CD4-positive, alpha-beta memory T cell (primary cell): ENCODE measurements at regions not wholly inside any gene's neighbourhood (a gene's known extent, or its start where the extent isn't known, plus 50 kb on each side); places are given as distances from the start of the nearest gene placed in this dataset.

Source experiments
- CTCF ChIA-PET: fragments of 350-600 bp; sonication (Branson Sonifier 250); formaldehyde crosslinking; loops from one replicate; lab custom pipeline; 2021; ENCODE audit warnings: inconsistent platforms; ENCODE audit not compliant: partially characterized antibody; lab: Charles Lee
- POLR2A ChIA-PET: fragments of 350-600 bp; sonication (Branson Sonifier 250); formaldehyde crosslinking; loops from one replicate; lab custom pipeline; 2021; ENCODE audit not compliant: partially characterized antibody; lab: Charles Lee
- DNase-seq, 5 donors: peaks; one replicate each; pipeline versions ENCODE4 v3.0.0 to v3.0.0-alpha.2; 2020 to 2022; ENCODE audit warnings: mixed read lengths in 1 of 5
- H3K27ac ChIP-seq: one replicate; pipeline ENCODE4 v1.7.0; 2013; ENCODE audit warnings: low read depth, low read length
- H3K27me3 ChIP-seq: 2 replicates; pipeline ENCODE4 v1.7.0; 2013; ENCODE audit warnings: mild to moderate bottlenecking, low read length, moderate library complexity; ENCODE audit not compliant: insufficient read depth
- H3K36me3 ChIP-seq: 2 replicates; pipeline ENCODE4 v1.7.0; 2013; ENCODE audit warnings: mild to moderate bottlenecking, low read length, moderate library complexity; ENCODE audit not compliant: insufficient read depth
- H3K4me1 ChIP-seq: 2 replicates; pipeline ENCODE4 v1.7.0; 2013; ENCODE audit warnings: mild to moderate bottlenecking, low read length, moderate library complexity; ENCODE audit not compliant: insufficient read depth
- H3K4me3 ChIP-seq, 2 donors: one replicate each; pipeline ENCODE4 v1.7.0; 2013; ENCODE audit warnings: low read length in 2 of 2, mild to moderate bottlenecking in 1 of 2
- H3K9me3 ChIP-seq, 2 donors: one replicate each; pipeline ENCODE4 v1.7.0; 2013; ENCODE audit warnings: low read length in 2 of 2, control low read depth in 1 of 2; ENCODE audit not compliant: control insufficient read depth in 1 of 2
- H3K27ac Mint-ChIP-seq, 7 donors: one replicate each; pipeline ENCODE4 v1.8.0; 2020 to 2021; ENCODE audit warnings: mixed read lengths in 7 of 7, mild to moderate bottlenecking in 6 of 7, inconsistent platforms in 3 of 7, moderate library complexity in 3 of 7
- H3K27me3 Mint-ChIP-seq, 2 donors: one replicate each; pipeline ENCODE4 v1.8.0; 2020 to 2021; ENCODE audit warnings: mixed read lengths in 2 of 2
- H3K36me3 Mint-ChIP-seq, 2 donors: one replicate each; pipeline ENCODE4 v1.8.0; 2020 to 2021; ENCODE audit warnings: mixed read lengths in 2 of 2, inconsistent platforms in 1 of 2, mild to moderate bottlenecking in 1 of 2
- H3K4me1 Mint-ChIP-seq, 4 donors: one replicate each; pipeline ENCODE4 v1.8.0; 2020 to 2021; ENCODE audit warnings: mixed read lengths in 4 of 4, mild to moderate bottlenecking in 1 of 4
- H3K4me3 Mint-ChIP-seq, 8 donors: one replicate each; pipeline ENCODE4 v1.8.0; 2020 to 2021; ENCODE audit warnings: mixed read lengths in 8 of 8, mild to moderate bottlenecking in 7 of 8, moderate library complexity in 6 of 8, inconsistent platforms in 3 of 8
- H3K9me3 Mint-ChIP-seq, 8 donors: one replicate each; pipeline ENCODE4 v1.8.0; 2020 to 2021; ENCODE audit warnings: mixed read lengths in 8 of 8, mild to moderate bottlenecking in 5 of 8, inconsistent platforms in 3 of 8, moderate library complexity in 1 of 8
- intact Hi-C: fragments of 100-400 bp; cut with micrococcal nuclease; formaldehyde crosslinking; loops from one replicate; pipeline ENCODE4 v1.15.1; 2023

GRCh38 chr2:136639651-136640050, 125.7 kb upstream of the THSD7B start:
- no peak for DNase-seq
- Mint-ChIP-seq H3K9me3 (peaks cover 0 to 5% (median 0%) of the 10 kb centered on the region in 8 donors), H3K4me1 (no peaks in the 10 kb centered on the region), H3K27ac (no peak overlapping the region), H3K27me3 (peaks cover 1 to 5% of the 10 kb centered on the region in 2 donors), H3K4me3 (no peak overlapping the region), H3K36me3 (no peaks in the 10 kb centered on the region)
- no peaks in the 10 kb centered on the region for H3K4me1 ChIP-seq
- intact Hi-C loops: no loop called here
- H3K36me3 ChIP-seq: no peaks in the 10 kb centered on the region
- ChIA-PET POLR2A (no interaction called here), CTCF (no interaction called here)
- H3K27me3 ChIP-seq: no peaks in the 10 kb centered on the region
- no peak overlapping the region for H3K4me3 ChIP-seq
- no peaks in the 10 kb centered on the region for H3K9me3 ChIP-seq
- H3K27ac ChIP-seq: no peak overlapping the region

DNA sequence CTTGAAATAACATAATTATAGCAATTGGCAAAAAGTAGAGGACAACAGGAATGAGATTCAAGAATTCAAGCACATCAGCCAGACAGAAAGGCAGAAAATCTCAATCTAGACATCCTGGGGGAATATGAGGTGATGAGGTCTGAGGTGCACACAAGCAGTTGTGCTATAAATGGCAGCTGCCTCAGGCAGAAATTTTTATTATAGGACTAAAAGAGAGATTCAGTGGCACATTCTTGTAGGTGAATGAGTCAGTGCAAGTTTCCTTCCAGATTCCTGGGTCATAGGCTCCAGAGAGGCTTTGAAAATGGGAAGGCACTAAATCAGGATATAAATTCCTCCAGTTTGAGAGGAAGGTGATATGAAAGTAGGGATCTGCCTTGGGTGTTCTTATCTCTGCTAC, 127.2 kb upstream of the THSD7B start:
- Mint-ChIP-seq H3K36me3 (no peaks in the 10 kb centered on the region), H3K9me3 (peaks cover 0 to 3% (median 0%) of the 10 kb centered on the region in 8 donors), H3K27me3 (peaks cover 0 to 3% of the 10 kb centered on the region in 2 donors), H3K27ac (no peak overlapping the region), H3K4me3 (no peak overlapping the region), H3K4me1 (no peaks in the 10 kb centered on the region)
- Histone ChIP-seq H3K9me3 (no peaks in the 10 kb centered on the region), H3K36me3 (no peaks in the 10 kb centered on the region), H3K4me3 (no peak overlapping the region), H3K27ac (no peak overlapping the region), H3K27me3 (no peaks in the 10 kb centered on the region), H3K4me1 (no peaks in the 10 kb centered on the region)
- DNase-seq: no peak
- ChIA-PET POLR2A (no interaction called here), CTCF (no interaction called here)
- intact Hi-C loops: no loop called here

- intact Hi-C loops: no loop called here
- peaks cover 0 to 3% (median 0%) of the 10 kb centered on the region in 8 donors for H3K9me3 Mint-ChIP-seq
- CTCF ChIA-PET: no interaction called here
- peaks cover 0 to 3% of the 10 kb centered on the region in 2 donors for H3K27me3 Mint-ChIP-seq
- Histone ChIP-seq H3K27ac (no peak overlapping the region), H3K27me3 (no peaks in the 10 kb centered on the region), H3K4me3 (no peak overlapping the region), H3K4me1 (no peaks in the 10 kb centered on the region), H3K9me3 (no peaks in the 10 kb centered on the region), H3K36me3 (no peaks in the 10 kb centered on the region)
- H3K27ac Mint-ChIP-seq: no peak overlapping the region
- H3K4me1 Mint-ChIP-seq: no peaks in the 10 kb centered on the region
- H3K4me3 Mint-ChIP-seq: no peak overlapping the region
- DNase-seq: no peak
- POLR2A ChIA-PET: no interaction called here
- H3K36me3 Mint-ChIP-seq: no peaks in the 10 kb centered on the region
Observed at GRCh38 chr2:136637402-136637801, 127.9 kb upstream of the THSD7B start.

DNA sequence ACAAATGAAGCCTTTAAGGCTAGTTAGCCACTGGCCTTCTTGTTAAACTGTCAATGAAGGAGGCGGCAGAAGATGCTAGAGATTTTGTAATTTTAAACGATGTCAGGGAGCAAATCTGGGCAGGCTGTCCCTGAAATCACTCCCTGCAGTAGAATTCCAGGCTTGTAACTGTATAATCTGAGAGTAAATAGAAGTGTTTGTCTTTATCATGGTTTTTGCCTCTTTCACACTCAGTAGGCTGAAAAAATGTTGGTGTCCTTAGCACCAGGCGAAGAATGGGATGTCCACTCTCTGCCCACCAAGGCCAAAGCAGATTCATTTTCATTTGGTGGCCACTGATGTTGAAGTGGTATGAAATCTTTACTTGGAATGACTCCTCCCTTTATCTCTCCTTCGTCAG, 136.9 kb upstream of the THSD7B start:
- no peak for DNase-seq
- Histone ChIP-seq H3K36me3 (no peaks in the 10 kb centered on the region), H3K27me3 (no peaks in the 10 kb centered on the region), H3K27ac (no peak overlapping the region), H3K4me3 (no peak overlapping the region), H3K9me3 (no peaks in the 10 kb centered on the region), H3K4me1 (no peaks in the 10 kb centered on the region)
- no peak overlapping the region for H3K27ac Mint-ChIP-seq
- no peaks in the 10 kb centered on the region for H3K4me1 Mint-ChIP-seq
- no peaks in the 10 kb centered on the region for H3K9me3 Mint-ChIP-seq
- CTCF ChIA-PET: no interaction called here
- intact Hi-C loops: no loop called here
- POLR2A ChIA-PET: no interaction called here
- H3K27me3 Mint-ChIP-seq: peaks cover 2 to 3% of the 10 kb centered on the region in 2 donors
- no peak overlapping the region for H3K4me3 Mint-ChIP-seq
- H3K36me3 Mint-ChIP-seq: no peaks in the 10 kb centered on the region

DNA sequence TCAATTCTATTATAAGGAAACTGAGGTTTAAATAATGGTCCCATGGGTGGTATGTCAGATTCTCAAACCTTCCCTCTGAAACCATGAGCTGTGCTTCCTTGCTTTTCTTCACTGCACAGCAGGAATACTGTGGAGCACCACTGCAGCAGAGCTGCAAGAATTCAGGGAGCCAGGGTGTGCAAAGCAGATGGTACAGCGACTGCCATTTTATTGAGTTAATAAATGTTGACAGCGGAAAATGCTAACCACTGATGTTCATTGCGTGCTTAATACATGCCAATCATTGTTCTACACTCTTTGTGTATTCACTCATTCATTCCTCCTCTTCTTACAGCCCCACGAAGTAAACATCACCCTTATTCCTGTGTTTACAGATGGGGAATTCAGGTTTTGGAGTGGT, 152.2 kb upstream of the THSD7B start:
- Mint-ChIP-seq H3K9me3 (peaks cover 0 to 4% (median 0%) of the 10 kb centered on the region in 8 donors), H3K27me3 (no peaks in the 10 kb centered on the region), H3K4me1 (no peaks in the 10 kb centered on the region), H3K27ac (no peak overlapping the region), H3K36me3 (no peaks in the 10 kb centered on the region), H3K4me3 (no peak overlapping the region)
- no peaks in the 10 kb centered on the region for H3K9me3 ChIP-seq
- DNase-seq: no peak
- no peaks in the 10 kb centered on the region for H3K27me3 ChIP-seq
- intact Hi-C loops: no loop called here
- no peak overlapping the region for H3K4me3 ChIP-seq
- ChIA-PET POLR2A (no interaction called here), CTCF (no interaction called here)
- H3K27ac ChIP-seq: no peak overlapping the region
- no peaks in the 10 kb centered on the region for H3K4me1 ChIP-seq
- H3K36me3 ChIP-seq: no peaks in the 10 kb centered on the region

GRCh38 chr2:136612079-136612478, 153.3 kb upstream of the THSD7B start:
- no peaks in the 10 kb centered on the region for H3K4me1 ChIP-seq
- no peak overlapping the region for H3K4me3 Mint-ChIP-seq
- H3K9me3 Mint-ChIP-seq: peaks cover 0 to 4% (median 0%) of the 10 kb centered on the region in 8 donors
- H3K36me3 Mint-ChIP-seq: no peaks in the 10 kb centered on the region
- no peak for DNase-seq
- no peak overlapping the region for H3K4me3 ChIP-seq
- no peaks in the 10 kb centered on the region for H3K27me3 ChIP-seq
- intact Hi-C loops: no loop called here
- ChIA-PET POLR2A (no interaction called here), CTCF (no interaction called here)
- H3K27ac Mint-ChIP-seq: no peak overlapping the region
- H3K4me1 Mint-ChIP-seq: no peaks in the 10 kb centered on the region
- H3K27ac ChIP-seq: no peak overlapping the region
- H3K27me3 Mint-ChIP-seq: no peaks in the 10 kb centered on the region
- no peaks in the 10 kb centered on the region for H3K36me3 ChIP-seq
- no peaks in the 10 kb centered on the region for H3K9me3 ChIP-seq

DNA sequence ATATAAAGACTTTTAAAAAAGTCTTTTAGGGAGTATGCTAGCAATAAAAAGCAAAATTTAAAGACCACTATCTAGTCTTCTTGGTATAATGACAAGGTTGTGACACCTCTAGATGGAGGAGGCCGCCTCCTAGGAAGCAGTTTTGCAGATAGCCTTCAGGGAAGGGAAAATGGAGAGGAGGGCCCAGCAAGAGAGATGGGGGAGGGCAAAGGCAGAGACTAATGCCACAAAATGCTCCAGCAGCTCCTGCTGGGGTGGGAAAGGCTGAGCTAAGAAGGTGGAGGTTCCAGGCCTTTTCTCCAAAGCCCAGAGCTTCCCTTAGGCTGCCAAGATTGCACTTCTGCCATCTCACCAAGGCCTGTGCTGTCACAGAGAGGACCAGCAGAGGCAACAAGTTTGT, 153.9 kb upstream of the THSD7B start:
- ChIA-PET CTCF (no interaction called here), POLR2A (no interaction called here)
- Histone ChIP-seq H3K27ac (no peak overlapping the region), H3K36me3 (no peaks in the 10 kb centered on the region), H3K4me1 (no peaks in the 10 kb centered on the region), H3K27me3 (no peaks in the 10 kb centered on the region), H3K4me3 (no peak overlapping the region), H3K9me3 (no peaks in the 10 kb centered on the region)
- no peaks in the 10 kb centered on the region for H3K4me1 Mint-ChIP-seq
- peaks cover 0 to 2% (median 0%) of the 10 kb centered on the region in 8 donors for H3K9me3 Mint-ChIP-seq
- no peak overlapping the region for H3K4me3 Mint-ChIP-seq
- H3K27ac Mint-ChIP-seq: no peak overlapping the region
- H3K36me3 Mint-ChIP-seq: no peaks in the 10 kb centered on the region
- no peak for DNase-seq
- no peaks in the 10 kb centered on the region for H3K27me3 Mint-ChIP-seq
- intact Hi-C loops: no loop called here

GRCh38 chr2:136582628-136583205, 182.6 kb upstream of the THSD7B start:
- H3K27me3 ChIP-seq: no peaks in the 10 kb centered on the region
- ChIA-PET POLR2A (no interaction called here), CTCF (no interaction called here)
- DNase-seq: peak in 1 of 5 donors; percentile 9
- no peaks in the 10 kb centered on the region for H3K36me3 ChIP-seq
- Mint-ChIP-seq H3K4me1 (no peaks in the 10 kb centered on the region), H3K9me3 (peaks cover 0 to 7% (median under 1%) of the 10 kb centered on the region in 8 donors), H3K4me3 (no peak overlapping the region), H3K36me3 (no peaks in the 10 kb centered on the region), H3K27ac (no peak overlapping the region), H3K27me3 (no peaks in the 10 kb centered on the region)
- H3K9me3 ChIP-seq: no peaks in the 10 kb centered on the region
- no peak overlapping the region for H3K4me3 ChIP-seq
- H3K4me1 ChIP-seq: no peaks in the 10 kb centered on the region
- intact Hi-C loops: no loop called here
- no peak overlapping the region for H3K27ac ChIP-seq
